ENCODE measurements at regions not wholly inside any gene's neighbourhood (a gene's known extent, or its start where the extent isn't known, plus 50 kb on each side); places are given as distances from the start of the nearest gene placed in this dataset.
A peak's percentile ranks its signal among the peaks of the same experiment; 100 is the strongest.

DNA sequence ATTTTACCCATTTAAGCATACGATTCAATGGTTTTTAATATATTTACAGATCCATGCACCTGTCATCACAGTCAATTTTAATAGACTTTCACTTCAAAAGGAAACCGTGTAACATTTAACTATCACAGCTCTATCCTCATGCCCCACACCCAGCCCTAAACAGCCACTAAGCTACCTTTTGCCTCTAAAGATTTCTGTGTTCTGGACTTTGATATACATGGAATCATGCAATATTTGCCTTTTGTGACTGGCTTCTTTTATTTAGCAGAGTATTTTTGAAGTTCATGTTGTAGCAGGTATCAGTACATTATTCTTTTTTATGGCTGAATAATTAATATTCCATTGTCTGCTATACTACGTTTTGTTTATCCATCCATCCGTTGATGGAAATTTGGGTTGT lies 50.3 kb upstream of the STX16 start:
- TF ChIP-seq, protein P1, sequence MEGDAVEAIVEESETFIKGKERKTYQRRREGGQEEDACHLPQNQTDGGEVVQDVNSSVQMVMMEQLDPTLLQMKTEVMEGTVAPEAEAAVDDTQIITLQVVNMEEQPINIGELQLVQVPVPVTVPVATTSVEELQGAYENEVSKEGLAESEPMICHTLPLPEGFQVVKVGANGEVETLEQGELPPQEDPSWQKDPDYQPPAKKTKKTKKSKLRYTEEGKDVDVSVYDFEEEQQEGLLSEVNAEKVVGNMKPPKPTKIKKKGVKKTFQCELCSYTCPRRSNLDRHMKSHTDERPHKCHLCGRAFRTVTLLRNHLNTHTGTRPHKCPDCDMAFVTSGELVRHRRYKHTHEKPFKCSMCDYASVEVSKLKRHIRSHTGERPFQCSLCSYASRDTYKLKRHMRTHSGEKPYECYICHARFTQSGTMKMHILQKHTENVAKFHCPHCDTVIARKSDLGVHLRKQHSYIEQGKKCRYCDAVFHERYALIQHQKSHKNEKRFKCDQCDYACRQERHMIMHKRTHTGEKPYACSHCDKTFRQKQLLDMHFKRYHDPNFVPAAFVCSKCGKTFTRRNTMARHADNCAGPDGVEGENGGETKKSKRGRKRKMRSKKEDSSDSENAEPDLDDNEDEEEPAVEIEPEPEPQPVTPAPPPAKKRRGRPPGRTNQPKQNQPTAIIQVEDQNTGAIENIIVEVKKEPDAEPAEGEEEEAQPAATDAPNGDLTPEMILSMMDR (IDR thresholded peaks at IDR 0.05), result no peak
- peaks cover 16% of the 10 kb centered on the region for H3K27me3 Mint-ChIP-seq (ENCODE audit: low read depth, poor library complexity)
- H3K4me3 Mint-ChIP-seq, result no peak overlapping the region
- peaks cover 28% of the 10 kb centered on the region for H3K4me1 Mint-ChIP-seq
- DNase-seq, result no peak
- H3K27ac Mint-ChIP-seq, result no peak overlapping the region
- H3K36me3 Mint-ChIP-seq (ENCODE audit: low read depth), result no peaks in the 10 kb centered on the region
- peaks cover 3% of the 10 kb centered on the region for H3K9me3 Mint-ChIP-seq

DNA sequence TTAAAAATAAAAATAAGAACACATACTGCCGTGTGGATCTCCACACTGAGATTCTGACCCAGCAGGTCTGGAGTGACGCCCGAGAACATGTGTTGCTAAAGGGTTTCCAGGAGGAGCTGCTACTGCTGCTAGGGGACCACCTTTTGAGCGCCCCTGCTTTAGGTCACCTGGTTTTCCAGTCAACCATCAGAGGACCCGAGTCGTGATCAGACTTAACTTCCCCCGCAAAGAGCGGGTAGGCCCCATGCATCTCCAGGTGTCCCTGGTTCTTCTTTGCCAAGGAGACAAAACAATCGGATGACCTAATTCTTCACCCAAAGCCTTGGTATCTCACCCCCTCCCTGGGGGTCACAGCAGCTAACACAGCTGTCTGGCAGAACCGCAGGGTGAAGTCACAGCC lies 51.1 kb upstream of the STX16 start:
- Mint-ChIP-seq H3K36me3 (ENCODE audit: low read depth) (no peaks in the 10 kb centered on the region), H3K4me1 (peaks cover 28% of the 10 kb centered on the region), H3K9me3 (peaks cover 3% of the 10 kb centered on the region), H3K27ac (no peak overlapping the region), H3K27me3 (ENCODE audit: low read depth, poor library complexity) (peaks cover 11% of the 10 kb centered on the region), H3K4me3 (no peak overlapping the region)
- no peak for DNase-seq
- TF ChIP-seq, protein P1 (IDR thresholded peaks at IDR 0.05), result no peak

DNA sequence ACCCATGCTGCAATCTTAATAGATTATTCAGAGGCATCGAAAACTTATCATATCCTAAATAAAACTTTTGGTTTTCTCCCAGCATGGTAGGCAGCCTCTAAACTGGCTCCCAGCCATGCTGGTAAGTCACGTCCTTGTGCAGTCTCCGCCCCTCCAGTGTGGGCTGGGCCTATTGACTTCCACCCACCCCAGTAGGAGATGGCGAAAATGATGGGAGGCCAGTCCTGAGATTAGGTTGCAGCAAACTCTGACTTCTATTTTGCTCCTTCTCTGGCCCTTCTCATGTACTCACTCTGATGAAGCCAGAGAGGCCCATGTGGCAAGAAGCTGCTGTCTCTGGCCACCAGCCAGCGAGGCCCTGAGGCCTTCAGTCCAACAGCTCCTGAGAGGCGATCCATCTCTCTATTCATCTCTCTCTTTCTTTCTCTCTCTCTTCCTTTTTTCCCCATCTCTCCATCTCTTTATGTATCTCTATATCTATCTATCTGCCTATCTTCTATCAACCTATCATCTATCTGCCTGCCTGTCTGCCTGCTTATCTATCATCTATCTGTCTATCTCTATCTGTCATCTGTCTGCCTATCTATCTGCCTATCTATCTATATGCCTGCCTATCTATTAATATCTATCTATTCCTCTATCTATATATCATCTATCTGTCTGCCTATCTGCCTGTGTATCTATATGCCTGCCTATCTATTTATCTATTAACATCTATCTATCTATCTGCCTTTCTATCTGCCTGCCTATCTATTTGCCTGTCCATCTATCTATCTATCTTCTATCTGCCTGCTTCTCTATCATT lies 52.7 kb upstream of the STX16 start:
- H3K36me3 Mint-ChIP-seq (ENCODE audit: low read depth), result no peaks in the 10 kb centered on the region
- peaks cover 3% of the 10 kb centered on the region for H3K9me3 Mint-ChIP-seq
- H3K4me1 Mint-ChIP-seq, result peaks cover 38% of the 10 kb centered on the region
- H3K27me3 Mint-ChIP-seq (ENCODE audit: low read depth, poor library complexity), result peaks cover 20% of the 10 kb centered on the region
- H3K27ac Mint-ChIP-seq, result no peak overlapping the region
- TF ChIP-seq, protein P1 (IDR thresholded peaks at IDR 0.05), result no peak
- DNase-seq, result no peak
- no peak overlapping the region for H3K4me3 Mint-ChIP-seq

DNA sequence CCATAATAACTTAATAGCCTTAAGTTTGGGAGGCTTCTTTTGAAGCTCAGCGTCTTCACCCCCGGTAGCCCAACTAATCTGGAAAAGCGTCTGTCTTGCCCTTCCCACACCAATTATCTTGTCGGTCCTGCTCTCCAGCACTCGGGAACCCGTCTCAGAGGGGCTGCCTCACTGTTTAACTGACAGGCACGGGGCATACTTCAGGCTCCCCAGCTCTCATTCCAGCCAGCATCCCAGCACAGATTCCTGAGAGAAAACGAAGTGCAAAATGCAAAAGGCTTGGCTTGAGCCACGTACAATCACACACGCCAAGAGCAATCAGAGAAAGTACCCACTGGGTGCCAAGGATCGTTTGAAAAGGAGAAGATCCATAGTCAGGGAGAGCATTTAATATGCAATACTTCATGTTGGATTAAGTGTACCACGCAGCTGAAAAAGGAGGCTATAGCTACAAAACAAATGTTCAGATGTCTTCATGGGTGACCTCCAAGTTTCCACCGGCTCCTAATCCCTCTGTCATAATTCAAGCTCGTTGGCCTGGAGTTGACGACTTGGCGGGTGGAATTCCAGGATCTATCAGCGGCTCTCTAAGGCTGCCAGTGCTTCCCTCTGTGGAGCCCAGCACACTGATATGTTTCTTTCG lies 53.7 kb upstream of the STX16 start:
- Mint-ChIP-seq H3K9me3 (peaks cover 3% of the 10 kb centered on the region), H3K4me1 (peaks cover 41% of the 10 kb centered on the region), H3K27me3 (ENCODE audit: low read depth, poor library complexity) (peaks cover 23% of the 10 kb centered on the region), H3K27ac (peak overlapping the region; percentile 4), H3K4me3 (peak overlapping the region; percentile 17), H3K36me3 (ENCODE audit: low read depth) (no peaks in the 10 kb centered on the region)
- no peak for DNase-seq
- TF ChIP-seq, protein P1 (IDR thresholded peaks at IDR 0.05), result no peak

DNA sequence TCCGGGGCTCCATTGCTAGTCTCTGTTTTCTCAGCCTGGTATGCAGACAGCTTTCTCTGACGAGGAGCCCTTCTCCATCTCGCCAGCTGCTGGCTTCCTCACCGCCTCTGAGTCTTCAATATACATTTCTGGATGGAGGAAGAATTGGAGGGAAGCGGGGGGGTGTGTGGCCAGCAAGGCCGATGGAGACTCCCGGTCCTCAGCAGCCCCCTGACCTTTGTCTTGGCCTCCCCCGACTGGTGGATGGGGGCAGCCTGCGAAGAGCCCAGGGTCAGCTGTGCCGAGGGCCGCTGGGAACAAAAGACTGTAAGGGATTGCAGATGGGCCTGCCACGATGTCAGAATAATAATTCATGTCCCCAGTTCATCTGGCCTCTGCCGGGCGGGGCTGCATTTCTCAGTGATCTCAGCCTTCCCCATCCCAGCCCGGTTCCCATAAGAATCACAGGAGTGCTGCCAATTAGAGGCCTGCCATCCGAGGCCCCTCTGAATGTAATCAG lies 54.3 kb upstream of the STX16 start:
- peaks cover 3% of the 10 kb centered on the region for H3K9me3 Mint-ChIP-seq
- H3K27ac Mint-ChIP-seq, result peak overlapping the region; percentile 4
- DNase-seq, result peak; percentile 34
- peaks cover 27% of the 10 kb centered on the region for H3K27me3 Mint-ChIP-seq (ENCODE audit: low read depth, poor library complexity)
- H3K4me1 Mint-ChIP-seq, result peaks cover 41% of the 10 kb centered on the region
- no peaks in the 10 kb centered on the region for H3K36me3 Mint-ChIP-seq (ENCODE audit: low read depth)
- TF ChIP-seq, protein P1 (IDR thresholded peaks at IDR 0.05), result no peak
- H3K4me3 Mint-ChIP-seq, result peak overlapping the region; percentile 17
